ENCODE measurements at regions not wholly inside any gene's neighbourhood (a gene's known extent, or its start where the extent isn't known, plus 50 kb on each side); places are given as distances from the start of the nearest gene placed in this dataset.

GRCh38 chr6:164795056-164795815 is 514.2 kb downstream of the C6orf118 start:
- Histone ChIP-seq H4K8ac (replicated peaks; ENCODE audit: insufficient read length, low read depth, low read length) (no peak overlapping the region), H4K20me1 (ENCODE audit: control insufficient read depth, insufficient read depth, insufficient read length) (no peaks in the 10 kb centered on the region), H3T11ph (ENCODE audit: low read length) (no peak overlapping the region), H4K91ac (ENCODE audit: insufficient read length, low read depth, low read length) (no peak overlapping the region), H3K4me1 (ENCODE audit: insufficient read depth, low read length) (no peaks in the 10 kb centered on the region), H3K27me3 (ENCODE audit: insufficient read depth, low read length) (no peaks in the 10 kb centered on the region), H2BK15ac (ENCODE audit: low read depth, low read length) (no peak overlapping the region), H3K14ac (ENCODE audit: insufficient read depth, low read length) (no peak overlapping the region), H3K23me2 (ENCODE audit: insufficient read length, low read depth, low read length, poor library complexity, severe bottlenecking) (no peaks in the 10 kb centered on the region), H3K18ac (ENCODE audit: insufficient read length, low read depth, low read length) (no peak overlapping the region), H4K5ac (ENCODE audit: insufficient read length, low read depth, low read length) (no peak overlapping the region), H3K4ac (ENCODE audit: low read depth, low read length) (no peak overlapping the region), H2BK20ac (ENCODE audit: low read depth, low read length, poor library complexity, severe bottlenecking) (no peak overlapping the region), H3K79me1 (ENCODE audit: insufficient read depth, low read depth, low read length, poor library complexity, severe bottlenecking) (no peaks in the 10 kb centered on the region), H3K9ac (ENCODE audit: extremely low read depth, insufficient read length, low read length) (no peak overlapping the region), H2AFZ (ENCODE audit: low read length) (no peak overlapping the region), H2AK5ac (ENCODE audit: insufficient read length, low read length) (no peak overlapping the region), H2BK120ac (ENCODE audit: low read depth, low read length, poor library complexity, severe bottlenecking) (no peak overlapping the region), H2BK12ac (ENCODE audit: insufficient read length, low read depth, low read length) (no peak overlapping the region), H3K4me2 (ENCODE audit: insufficient read depth, insufficient read length, low read length) (no peak overlapping the region), H3K56ac (ENCODE audit: insufficient read length, low read depth, low read length) (no peak overlapping the region), H2BK5ac (ENCODE audit: insufficient read length, low read length) (no peak overlapping the region), H3K79me2 (ENCODE audit: insufficient read depth, low read length) (no peaks in the 10 kb centered on the region), H3K9me3 (ENCODE audit: control insufficient read depth, low read depth, low read length) (no peaks in the 10 kb centered on the region), H3K23ac (ENCODE audit: insufficient read length, low read depth, low read length) (no peak overlapping the region), H3K27ac (ENCODE audit: insufficient read length, low read depth, low read length) (no peak overlapping the region)
- Mint-ChIP-seq H3K4me3 (no peak overlapping the region), H3K27me3 (ENCODE audit: low read depth) (no peaks in the 10 kb centered on the region), H3K27ac (no peak overlapping the region), H3K4me1 (no peaks in the 10 kb centered on the region), H3K9me3 (peaks cover 0 to 5% of the 10 kb centered on the region in 2 experiments; a peak in 3 of 5 replicates), H3K36me3 (ENCODE audit: insufficient read depth in 1 of 3, low read depth in 3 of 3) (peaks cover 0 to 10% (median 1%) of the 10 kb centered on the region in 3 experiments; a peak in 1 of 7 replicates)
- DNase-seq: no peak
- WGBS (ENCODE audit: extremely low coverage, insufficient read length, low lambda C conversion rate): no CpG with 5 or more reads among the region's 9 CpGs
- no peak for TF ChIP-seq CTCF (conservative IDR thresholded peaks at IDR 0.05)

Data from H9 (cell line).